Body of pancreas (tissue), 4 donors: ENCODE measurements at regions not wholly inside any gene's neighbourhood (a gene's known extent, or its start where the extent isn't known, plus 50 kb on each side); places are given as distances from the start of the nearest gene placed in this dataset.

Experiments
- CTCF ChIP-seq, 7 experiments: fragments of 450-650 bp in 4 of 7; fragments of 200-600 bp in 3 of 7; sonication (generic) in 3 of 7; IDR thresholded peaks; one replicate each; pipeline ENCODE4 v1.5.1; 2016 to 2019; ENCODE audit warnings: antibody characterized with exemption in 7 of 7
- POLR2A ChIP-seq, 3 donors: fragments of 450-650 bp; IDR thresholded peaks; one replicate each; pipeline ENCODE4 v1.6.1; 2016; ENCODE audit warnings: antibody characterized with exemption in 3 of 3, mild to moderate bottlenecking in 2 of 3

- TF ChIP-seq CTCF (IDR thresholded peaks at IDR 0.05) (no peak), POLR2A (IDR thresholded peaks at IDR 0.05) (no peak)
Measured at GRCh38 chr15:85324202-85324601, 56.2 kb upstream of the AKAP13 start.
